ENCODE measurements at regions not wholly inside any gene's neighbourhood (a gene's known extent, or its start where the extent isn't known, plus 50 kb on each side); places are given as distances from the start of the nearest gene placed in this dataset.

DNA sequence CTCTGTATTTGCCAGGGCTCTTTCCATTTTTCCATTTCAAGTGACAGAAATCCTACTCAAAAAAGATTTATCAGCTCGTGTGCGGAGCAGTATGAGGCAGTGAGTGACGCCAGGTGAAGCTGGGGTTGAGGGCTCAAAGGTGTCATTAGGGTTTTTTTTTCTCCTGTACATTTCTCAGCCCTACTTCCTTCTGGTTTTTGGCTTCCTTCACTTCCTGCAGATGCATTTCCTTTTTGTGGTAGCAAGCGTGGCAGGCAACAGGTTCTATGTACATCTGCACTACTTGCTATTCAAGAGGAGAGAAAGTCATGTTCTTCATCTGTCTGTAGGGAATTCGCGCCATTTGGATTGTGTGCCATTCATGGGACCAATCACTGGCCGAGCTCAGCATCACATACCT lies 52.8 kb upstream of the AOAH start:
- TF ChIP-seq, protein P1, sequence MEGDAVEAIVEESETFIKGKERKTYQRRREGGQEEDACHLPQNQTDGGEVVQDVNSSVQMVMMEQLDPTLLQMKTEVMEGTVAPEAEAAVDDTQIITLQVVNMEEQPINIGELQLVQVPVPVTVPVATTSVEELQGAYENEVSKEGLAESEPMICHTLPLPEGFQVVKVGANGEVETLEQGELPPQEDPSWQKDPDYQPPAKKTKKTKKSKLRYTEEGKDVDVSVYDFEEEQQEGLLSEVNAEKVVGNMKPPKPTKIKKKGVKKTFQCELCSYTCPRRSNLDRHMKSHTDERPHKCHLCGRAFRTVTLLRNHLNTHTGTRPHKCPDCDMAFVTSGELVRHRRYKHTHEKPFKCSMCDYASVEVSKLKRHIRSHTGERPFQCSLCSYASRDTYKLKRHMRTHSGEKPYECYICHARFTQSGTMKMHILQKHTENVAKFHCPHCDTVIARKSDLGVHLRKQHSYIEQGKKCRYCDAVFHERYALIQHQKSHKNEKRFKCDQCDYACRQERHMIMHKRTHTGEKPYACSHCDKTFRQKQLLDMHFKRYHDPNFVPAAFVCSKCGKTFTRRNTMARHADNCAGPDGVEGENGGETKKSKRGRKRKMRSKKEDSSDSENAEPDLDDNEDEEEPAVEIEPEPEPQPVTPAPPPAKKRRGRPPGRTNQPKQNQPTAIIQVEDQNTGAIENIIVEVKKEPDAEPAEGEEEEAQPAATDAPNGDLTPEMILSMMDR (IDR thresholded peaks at IDR 0.05) = no peak
- TF ChIP-seq POLR2A (IDR thresholded peaks at IDR 0.05) = no peak

Measured in thyroid gland (tissue), 4 donors.